GM13977 (cell line): ENCODE measurements at regions not wholly inside any gene's neighbourhood (a gene's known extent, or its start where the extent isn't known, plus 50 kb on each side); places are given as distances from the start of the nearest gene placed in this dataset.

Source experiments
- DNase-seq: peaks from one replicate; pipeline ENCODE4 v3.0.0; 2012; ENCODE audit warnings: low spot score
- CTCF ChIP-seq: IDR thresholded peaks from 2 replicates; pipeline ENCODE4 v1.5.1; 2012; ENCODE audit warnings: mild to moderate bottlenecking, control low read depth; ENCODE audit not compliant: insufficient read depth; ENCODE audit errors: extremely low read depth, missing control alignments
- in situ Hi-C: fragments of 300-500 bp; cut with MboI; formaldehyde crosslinking; loops from one replicate; pipeline ENCODE4 v1.12.0; 2022; ENCODE audit warnings: low sequenced_read_pairs, low pct_unique_long_range_greater_than_20kb, mixed read lengths, inconsistent platforms; ENCODE audit not compliant: unreplicated experiment

GRCh38 chr4:34193451-34194154 is 2050.7 kb downstream of the ARAP2 start:
- DNase-seq: no peak
- in situ Hi-C loops: no loop called here
- no peak for TF ChIP-seq CTCF

GRCh38 chr4:34194585-34194984 is 2049.7 kb downstream of the ARAP2 start:
- TF ChIP-seq CTCF: no peak
- no peak for DNase-seq
- in situ Hi-C loops: no loop called here

GRCh38 chr4:34196375-34196774 is 2047.9 kb downstream of the ARAP2 start:
- no peak for TF ChIP-seq CTCF
- DNase-seq: no peak
- in situ Hi-C loops: no loop called here

GRCh38 chr4:34198966-34199365 is 2045.3 kb downstream of the ARAP2 start:
- TF ChIP-seq CTCF: no peak
- in situ Hi-C loops: no loop called here
- DNase-seq: no peak

GRCh38 chr4:34200535-34200934 is 2043.8 kb downstream of the ARAP2 start:
- DNase-seq: no peak
- in situ Hi-C loops: no loop called here
- TF ChIP-seq CTCF: no peak

- in situ Hi-C loops: no loop called here
- DNase-seq: no peak
- TF ChIP-seq CTCF: no peak
Measured at GRCh38 chr4:34202154-34202553, 2042.2 kb downstream of the ARAP2 start.
